GM12872 (cell line): ENCODE measurements at regions not wholly inside any gene's neighbourhood (a gene's known extent, or its start where the extent isn't known, plus 50 kb on each side); places are given as distances from the start of the nearest gene placed in this dataset.

Experiments used
- CTCF ChIP-seq: IDR thresholded peaks from 3 replicates; pipeline ENCODE4 v1.5.1; 2011; ENCODE audit warnings: low read depth, mild to moderate bottlenecking, low read length, moderate library complexity; ENCODE audit not compliant: insufficient read depth

GRCh38 chr5:56566374-56567249 is 248.7 kb upstream of the MAP3K1 start:
- TF ChIP-seq CTCF, result no peak

GRCh38 chr5:56565644-56566043 is 249.7 kb upstream of the MAP3K1 start:
- no peak for TF ChIP-seq CTCF

- no peak for TF ChIP-seq CTCF
These were observed 250.1 kb upstream of the MAP3K1 start for GRCh38 chr5:56565283-56565615.

- no peak for TF ChIP-seq CTCF
These were observed 250.6 kb upstream of the MAP3K1 start for GRCh38 chr5:56564541-56565282.

DNA sequence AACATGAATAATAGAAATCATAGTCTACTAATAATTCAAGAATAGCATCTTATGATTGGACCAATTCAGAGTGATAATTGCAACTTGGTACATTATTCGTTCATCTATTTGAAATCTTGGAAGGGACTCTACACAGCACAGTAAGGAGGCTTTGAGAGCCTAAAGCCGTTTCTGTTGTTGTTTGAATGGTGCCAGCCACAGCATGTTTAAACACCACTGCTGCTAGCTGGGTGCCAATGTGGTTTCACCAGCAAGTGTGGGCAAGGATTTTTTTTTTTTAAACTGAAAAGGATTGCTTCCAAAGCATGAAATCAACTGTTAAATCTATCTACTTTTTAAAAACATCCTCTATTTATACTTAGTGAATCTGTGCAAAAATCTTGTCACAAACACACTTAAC is 253.9 kb upstream of the MAP3K1 start:
- TF ChIP-seq CTCF, result no peak

GRCh38 chr5:56558131-56558745 is 257.1 kb upstream of the MAP3K1 start:
- TF ChIP-seq CTCF, result no peak

DNA sequence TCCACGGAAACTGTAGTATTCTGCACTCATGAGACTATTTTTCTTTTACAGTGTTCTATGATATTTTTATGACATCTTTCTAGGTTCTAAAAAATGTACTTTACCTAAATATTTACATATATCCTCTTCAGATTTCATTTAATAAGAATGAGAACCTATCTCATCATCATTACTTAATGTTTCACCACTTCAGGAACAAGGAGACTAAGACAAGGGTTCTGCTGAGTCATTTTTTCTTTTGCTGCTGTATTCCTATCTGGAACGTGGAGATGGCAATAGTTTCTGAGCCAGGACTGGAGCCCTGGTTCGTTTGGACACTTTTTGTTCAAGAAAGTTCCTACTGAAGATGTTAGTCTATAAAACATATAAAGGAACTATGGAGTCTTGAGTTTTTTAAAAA is 258.2 kb upstream of the MAP3K1 start:
- TF ChIP-seq CTCF, result no peak
